HG03064 (cell line): ENCODE measurements at regions not wholly inside any gene's neighbourhood (a gene's known extent, or its start where the extent isn't known, plus 50 kb on each side); places are given as distances from the start of the nearest gene placed in this dataset.

Source experiments
- ATAC-seq: cut with Tn5 transposase; IDR thresholded peaks from one replicate; pipeline ENCODE4 v1.9.1; 2021; ENCODE audit warnings: low read depth; ENCODE audit not compliant: unreplicated experiment

DNA sequence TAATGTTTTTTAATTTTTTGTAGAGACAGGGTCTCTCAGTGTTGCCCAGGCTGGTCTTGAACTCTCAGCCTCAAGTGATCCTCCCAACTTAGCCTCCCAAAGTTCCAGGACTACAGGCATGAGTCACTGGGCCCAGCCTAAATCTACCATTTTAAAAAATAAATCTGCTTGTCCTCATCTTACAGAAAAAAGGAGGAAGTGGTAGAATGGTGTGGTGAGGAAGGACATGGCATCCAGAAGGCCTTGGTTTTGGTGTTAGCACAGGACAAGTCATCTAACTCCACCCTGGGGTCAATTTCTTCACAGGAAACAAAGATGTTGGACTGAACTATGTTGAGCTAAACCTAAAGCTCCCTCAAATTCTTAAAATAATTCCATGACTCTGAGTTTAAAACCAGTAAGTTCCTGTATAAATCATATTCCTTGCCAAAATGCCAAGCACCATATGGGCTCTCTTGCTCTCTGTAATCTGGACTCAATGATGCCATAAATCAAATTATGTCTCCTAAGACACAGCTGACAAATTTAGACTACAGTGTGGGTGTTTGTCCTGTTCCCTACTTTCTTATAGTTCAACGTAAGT lies 253.9 kb upstream of the NOCT start:
- ATAC-seq, result no peak

DNA sequence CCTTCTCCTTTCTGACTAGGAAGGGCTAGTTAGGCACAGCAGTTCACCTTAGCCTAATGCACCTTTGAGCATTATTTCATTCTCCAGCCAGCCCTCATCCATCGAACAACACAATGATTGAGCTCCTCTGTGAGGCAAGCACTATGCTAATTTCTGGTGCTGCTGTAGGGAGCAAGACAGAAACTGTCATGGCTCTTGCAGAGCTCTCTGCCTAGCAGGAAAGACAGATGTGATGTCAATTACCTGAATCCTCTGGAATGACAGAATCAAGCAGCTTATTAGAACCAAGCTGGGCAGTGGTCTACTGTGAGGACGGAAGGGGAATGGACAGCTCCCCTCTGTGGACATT lies 256.1 kb upstream of the NOCT start:
- ATAC-seq, result no peak

DNA sequence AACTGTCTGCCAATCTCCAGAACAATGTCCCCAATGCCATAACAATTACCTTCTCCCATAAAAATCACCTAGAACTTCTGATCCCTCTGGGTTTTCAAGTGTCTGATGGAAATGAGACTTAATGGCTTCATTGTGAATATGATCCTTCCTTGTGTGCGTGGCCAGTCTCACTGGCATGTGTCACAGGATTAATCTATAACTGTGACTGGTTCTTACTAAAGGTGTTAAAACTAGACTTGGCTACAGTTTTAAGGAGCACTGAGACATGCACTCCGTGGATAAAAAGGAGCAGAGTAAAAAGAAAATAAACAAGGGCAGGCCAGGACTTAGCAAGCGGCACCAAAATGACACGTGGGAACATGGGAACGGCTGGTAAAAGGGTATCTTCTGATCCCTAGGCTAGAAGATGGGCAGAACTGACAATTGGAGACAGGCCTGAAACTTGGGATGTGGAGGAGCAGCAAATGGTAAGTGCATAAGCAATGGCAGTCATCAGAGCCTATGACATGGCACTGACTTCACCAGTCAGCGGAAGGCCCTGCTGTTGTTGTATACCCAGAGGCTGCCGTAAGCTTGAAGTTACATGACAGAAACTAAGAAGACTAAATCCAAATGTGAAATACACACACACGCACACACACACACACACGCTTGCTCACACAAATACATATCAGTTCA lies 256.6 kb upstream of the NOCT start:
- no peak for ATAC-seq

DNA sequence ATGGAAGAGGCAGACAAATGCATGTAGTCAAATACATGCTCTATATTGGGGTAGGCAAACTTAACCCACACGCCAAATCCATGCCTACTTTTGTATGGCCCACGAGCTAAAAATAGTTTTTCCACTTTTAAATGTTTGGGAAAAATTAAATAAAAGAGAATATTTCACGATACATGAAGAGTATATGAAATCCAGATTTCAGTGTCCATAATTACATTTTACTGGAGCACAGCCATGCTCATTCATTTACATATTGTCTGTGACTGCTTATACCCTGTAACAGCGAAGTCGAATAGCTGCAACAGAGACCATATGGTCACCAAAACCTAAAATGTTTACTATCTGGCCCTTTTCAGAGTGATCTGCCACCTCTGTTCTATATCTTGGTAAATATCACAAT lies 257.4 kb upstream of the NOCT start:
- no peak for ATAC-seq

DNA sequence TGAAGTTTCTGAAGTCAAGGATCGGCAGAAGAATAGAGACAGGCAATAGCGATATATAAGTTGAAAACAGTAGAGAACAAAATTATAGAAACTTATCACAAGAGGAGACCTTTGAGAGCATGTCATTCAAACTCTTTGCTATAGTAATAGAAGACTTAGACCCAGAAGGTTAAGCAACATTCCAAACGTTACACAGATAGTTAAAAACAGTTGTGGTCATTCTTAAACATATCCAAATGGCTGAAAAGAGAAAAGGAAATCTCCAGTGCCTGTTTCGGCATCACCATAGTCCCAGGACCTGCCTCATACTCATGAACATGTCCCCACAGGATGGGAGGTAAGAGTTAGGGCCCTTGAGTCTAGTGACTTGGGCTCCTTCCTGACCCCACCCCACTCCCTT lies 258.1 kb upstream of the NOCT start:
- no peak for ATAC-seq

DNA sequence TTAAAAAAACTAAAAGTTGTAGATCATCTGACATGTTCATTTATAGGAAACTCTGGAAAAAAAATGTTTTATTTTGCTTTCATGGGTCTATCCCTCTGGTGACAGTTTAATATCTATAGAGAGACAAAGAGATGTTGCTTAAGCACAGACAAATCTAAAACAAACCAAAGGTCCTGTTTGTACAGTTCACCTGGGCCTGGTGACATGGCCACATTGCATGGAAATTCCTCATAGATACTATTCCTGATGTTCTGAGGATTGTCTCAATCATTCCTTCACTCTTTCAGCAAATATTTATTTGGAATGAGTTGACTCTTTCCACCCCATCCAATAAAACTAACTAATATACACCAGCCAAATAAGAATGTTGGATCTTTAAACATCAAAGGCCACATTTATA lies 259.1 kb upstream of the NOCT start:
- ATAC-seq, result no peak

DNA sequence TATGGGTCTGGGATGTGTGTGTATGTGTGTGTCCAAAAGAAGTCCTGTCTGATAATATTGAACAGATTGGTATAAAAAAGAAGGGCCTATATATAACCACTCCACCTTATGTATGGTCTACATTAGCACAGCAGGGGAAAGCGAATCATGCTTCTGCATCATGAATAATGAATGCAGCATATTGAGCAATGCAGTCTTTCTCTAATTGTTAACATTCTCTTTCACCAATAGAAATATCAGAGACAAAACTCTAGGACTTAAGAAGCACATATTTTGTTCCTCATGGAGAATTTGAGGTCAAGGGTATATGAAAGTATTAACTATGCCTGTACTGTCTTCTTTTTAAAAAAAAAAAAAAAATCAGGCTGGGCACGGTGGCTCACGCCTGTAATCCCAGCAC lies 264.3 kb upstream of the NOCT start:
- no peak for ATAC-seq

DNA sequence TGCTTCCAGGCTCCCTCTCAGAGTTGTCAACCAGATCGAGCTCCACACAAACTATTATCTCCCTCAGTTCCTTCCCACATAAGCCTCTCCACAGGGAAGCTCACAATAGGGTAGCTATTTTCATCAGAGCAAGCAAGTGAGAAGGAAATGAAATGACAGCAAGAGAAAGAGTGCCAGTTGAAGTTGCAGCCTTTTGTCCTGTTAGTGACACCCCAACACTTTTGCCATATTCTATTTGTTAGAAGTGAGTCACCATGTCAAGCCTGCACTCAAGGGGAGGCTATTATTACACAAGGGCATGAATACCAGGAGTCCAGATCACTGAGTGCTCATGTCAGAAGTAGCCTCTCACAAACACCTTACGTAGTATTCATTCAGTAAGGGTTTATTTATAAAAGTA lies 266.3 kb upstream of the NOCT start:
- ATAC-seq, result no peak

DNA sequence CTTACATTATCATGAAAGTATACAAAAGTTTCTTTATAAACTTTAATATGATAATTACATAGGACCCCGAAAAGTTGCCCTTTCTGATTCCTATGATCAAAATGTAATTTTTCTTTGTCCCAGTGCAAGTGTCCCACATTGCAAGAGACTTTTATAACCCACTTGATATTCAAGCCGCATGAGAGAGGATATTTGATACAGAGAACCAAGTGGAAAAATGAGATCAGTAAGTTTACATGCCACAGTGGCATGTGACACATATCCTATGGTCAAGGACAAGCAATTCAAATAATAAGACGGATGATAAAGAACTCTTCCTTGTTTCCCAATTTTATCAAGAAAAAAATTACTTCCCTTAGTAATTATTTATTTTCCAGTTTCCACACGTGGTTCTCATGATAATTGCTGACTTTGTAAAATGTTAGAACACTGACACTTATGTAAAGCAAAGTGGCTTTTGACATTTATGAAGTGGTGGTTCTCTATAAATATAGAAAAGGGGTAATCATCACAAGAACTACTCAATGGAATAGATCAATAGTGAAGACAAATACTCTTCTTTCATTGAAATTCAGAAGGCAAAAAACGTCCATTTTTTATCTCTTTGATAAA lies 273.7 kb upstream of the NOCT start:
- no peak for ATAC-seq

DNA sequence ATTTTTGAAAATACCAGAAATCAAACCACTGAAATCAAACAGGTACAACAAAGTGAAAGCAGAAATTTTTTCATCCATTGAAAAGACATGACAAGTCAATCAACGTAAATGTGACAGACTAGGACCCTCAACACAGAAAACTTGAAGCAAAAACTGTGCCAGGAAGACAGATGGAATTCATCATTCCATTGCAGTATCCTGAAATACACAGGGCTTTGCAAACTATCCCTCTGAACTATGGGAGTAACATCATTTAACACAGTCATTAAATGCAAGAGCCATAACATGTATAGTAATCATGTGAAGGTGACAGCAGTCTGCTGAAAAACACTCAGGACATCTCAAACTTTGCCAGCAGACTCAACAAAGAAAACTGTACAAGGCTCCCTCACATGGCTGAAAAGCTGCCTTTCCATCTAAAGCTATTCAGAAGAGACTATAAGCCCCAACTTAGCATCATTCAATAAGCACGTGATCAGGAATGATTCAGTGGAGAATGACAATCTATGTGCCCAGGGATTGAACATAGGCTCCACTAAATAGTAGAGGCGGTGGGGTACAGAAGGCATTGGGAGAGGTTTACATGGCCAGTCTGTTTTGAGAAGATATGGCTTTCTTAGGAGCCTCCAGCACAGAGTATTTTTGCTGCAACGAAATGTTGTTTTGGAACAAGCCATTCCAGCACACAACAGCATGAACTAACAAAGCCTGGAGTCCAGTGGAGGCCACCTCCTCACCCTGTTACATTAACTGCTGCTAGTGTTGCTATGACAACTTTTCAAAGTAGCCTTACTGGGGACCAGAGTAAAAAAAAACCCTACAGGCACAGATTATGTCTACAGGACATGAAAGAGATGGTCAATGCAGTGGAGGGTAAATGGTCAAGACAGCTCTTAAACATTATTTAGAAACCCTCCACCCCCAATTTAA lies 274.5 kb upstream of the NOCT start:
- no peak for ATAC-seq

DNA sequence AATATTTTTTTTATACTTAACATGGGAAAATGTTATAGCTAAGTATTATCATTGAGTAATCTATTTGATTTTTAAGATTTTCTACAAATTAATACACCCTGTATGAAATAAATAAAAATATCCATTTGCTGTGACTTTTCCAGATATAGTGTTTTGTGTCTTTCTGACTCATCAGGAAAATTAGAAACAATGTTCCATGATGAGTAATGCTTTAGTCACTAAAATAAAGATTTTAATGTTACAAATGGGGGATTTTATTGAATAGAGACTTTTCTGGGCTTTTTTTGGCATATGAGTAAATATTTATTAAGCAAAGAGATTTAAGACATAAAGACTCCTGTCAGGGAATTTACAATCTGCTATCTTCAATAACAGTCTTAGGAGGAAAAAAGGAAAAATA lies 279.2 kb upstream of the NOCT start:
- ATAC-seq, result no peak

DNA sequence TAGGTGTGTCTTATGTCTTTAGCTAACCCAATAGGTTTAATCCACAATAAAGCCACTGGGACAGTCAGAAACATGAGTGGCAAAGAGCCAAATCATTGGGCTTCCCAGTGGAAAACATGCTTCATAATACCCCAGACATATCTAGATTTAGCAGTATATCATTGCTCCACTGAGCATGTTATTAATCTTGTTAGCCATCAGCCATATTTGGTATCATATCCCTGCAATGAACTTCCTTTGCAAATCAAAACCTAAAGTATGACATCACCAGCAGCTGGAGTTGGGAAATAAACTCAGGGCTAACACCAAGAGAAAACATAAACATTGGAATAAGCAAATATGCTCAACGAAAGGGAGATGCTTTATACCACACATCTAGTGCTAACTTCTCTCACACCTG lies 280.8 kb upstream of the NOCT start:
- ATAC-seq, result no peak

DNA sequence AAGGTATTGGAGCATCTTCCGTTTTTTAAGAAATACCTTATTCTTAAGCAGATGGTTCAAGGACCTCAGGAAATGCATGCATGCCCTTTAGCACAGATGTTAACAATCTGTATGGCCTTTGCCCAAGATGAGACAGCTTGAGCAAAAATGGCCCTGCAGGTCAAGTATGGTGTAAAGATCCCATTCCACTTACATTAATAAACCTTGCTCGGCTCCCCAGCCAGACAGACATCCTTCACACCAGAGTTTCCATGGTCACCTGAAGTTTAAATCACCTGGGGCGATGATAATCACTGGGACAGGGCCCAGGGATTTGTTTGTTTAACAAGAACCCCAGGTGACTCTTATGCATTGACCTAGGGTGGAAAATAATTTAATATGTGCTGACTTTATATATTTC lies 287.0 kb upstream of the NOCT start:
- ATAC-seq, result no peak

DNA sequence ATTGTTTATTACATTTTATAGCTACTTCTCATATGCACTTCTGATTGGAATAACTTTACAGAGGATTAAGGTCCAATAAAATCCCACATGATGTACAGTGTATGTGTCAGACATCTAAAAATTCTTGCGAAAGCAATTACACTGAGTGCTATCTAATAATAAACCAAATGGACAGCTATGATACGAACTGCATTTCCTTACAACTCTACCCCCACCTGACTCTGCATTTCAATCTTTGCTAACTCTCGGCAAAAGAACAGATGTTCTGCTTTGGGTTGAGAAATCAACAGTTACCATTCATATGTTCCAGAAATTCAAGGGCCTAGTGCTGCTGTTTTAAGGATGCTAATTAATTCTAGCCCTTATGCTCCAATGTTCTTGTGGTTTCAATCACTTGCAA lies 287.9 kb upstream of the NOCT start:
- no peak for ATAC-seq

DNA sequence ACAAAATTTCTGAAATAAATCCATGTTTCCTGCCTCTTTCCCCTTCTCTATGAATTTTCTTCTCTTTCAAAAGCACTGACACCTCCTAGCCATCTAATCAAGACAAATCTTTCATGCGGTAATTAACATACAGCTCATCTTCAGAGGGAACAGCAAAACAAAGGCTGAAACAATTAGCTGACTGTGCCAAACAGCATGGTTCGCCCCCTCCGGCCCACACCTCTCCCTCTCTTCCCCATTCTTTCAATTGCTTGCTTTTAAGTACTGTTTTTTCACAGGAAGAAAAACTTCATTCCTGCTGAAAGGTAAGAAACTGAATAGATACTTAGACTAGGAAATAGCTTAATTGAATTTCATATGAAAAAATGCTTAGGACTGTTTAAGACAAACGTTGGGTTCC lies 291.1 kb upstream of the NOCT start:
- ATAC-seq, result no peak

DNA sequence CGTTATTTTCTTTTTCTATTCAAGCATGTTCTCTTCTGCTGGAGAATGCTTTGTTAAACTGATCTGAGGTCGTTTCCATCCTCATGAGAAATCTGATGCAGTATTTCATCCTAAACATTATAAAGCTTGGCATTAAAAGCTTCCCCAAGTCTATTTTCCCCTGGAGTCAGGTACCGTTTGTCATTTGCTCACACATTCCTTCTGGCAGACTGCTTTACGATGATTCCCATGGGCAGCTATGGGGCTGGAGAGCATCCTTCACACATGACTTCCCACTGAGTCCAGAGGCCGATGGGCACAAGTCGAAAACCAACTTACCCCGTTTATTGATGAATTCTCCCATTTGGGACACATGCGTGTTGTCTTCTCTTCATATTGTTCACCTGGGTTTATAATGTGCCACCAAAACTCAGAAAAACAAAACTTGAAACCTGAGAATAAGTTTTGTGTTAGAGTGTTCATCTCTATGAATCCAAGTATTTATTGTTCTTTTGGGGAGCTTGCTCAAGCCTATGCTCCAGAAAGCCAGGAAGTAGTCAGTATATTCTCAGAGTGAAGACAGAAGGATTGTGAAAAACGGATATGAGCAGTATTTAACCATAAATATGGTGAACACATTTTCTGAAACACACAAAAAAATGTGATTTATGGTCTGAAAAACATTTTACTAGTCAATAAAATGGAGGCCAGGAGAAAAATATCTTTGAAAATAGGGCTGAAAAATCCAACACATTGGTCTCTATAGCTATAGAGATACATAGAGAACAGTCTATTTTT lies 298.8 kb upstream of the NOCT start:
- ATAC-seq, result no peak

DNA sequence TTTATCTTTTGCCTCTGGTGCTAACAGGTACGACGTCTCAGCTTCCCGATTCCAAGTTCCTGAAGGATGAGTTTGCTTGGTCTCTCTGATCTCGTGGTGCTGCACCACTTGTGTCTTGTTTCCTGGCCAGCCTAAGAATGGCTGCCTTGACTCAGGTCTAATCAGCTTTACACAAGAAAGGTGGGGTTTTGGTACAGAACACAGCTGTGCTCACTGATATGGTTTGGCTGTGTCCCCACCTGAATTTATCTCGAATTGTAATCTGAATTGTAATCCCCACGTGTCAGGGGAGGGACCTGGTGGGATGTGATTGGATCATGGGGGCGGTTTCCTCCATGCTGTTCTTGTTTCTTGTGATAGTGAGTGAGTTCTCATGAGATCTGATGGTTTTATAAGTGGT lies 305.3 kb upstream of the NOCT start:
- no peak for ATAC-seq

DNA sequence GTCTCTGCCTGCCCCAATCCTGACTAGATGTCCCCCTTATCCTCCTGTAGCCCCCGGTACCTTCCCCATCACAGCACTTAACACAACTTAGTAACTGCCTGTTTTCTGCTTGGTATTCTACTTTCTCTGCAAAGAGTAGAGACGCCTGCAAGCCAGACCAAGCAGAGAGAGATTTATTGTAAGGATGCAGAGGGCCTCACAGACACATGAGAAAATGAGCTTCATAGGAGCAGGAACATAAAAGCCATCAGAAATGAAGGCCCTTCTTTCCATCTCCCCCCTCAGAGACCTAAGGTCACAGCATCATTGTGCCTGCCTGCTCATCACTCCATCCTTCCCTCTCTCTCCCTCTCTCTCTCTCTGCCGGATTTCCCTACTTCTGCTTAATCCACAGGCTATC lies 305.7 kb upstream of the NOCT start:
- ATAC-seq, result no peak

DNA sequence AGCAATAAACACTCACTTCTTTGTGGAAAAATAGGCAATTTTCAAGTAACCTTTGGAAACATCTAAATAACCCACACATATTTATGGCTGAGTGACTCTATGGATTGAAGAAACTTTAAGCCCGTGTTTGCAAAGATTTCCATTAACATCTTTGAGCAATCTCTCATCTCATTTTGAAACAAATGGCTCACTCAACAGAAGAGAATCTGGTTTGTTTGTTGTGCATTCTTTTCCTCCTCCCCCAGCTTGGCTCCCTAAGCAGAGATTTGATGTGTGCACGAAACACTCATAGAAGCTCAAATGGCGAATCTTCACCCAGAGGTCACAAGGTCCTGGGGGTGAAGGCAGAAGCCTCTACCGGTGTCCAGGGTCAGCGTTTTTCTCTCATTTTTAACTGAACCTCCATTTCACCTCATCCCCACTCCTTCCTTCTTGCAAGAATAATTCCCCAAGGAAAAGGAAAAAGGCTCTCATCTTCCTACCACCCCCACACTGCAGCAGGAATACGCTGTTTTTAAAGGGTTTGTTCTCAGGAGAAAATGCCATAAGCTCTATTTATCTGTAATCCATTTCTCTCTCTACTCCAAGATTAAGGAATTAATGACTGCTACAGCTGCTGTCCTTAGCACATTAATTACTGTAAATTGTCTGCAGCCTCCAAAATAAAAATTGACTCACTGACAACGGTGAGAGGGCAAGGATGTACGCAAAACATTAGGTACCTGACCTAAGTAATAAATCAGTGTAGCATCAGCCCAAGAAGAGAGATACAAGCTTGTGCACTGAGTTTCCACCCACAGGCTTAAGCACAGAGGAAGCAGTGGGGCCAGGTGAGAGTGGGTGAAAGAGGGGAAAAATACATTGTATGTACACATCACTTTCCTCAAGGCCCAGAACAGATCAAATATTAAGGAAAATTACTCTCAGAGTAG lies 307.6 kb upstream of the NOCT start:
- ATAC-seq, result no peak

DNA sequence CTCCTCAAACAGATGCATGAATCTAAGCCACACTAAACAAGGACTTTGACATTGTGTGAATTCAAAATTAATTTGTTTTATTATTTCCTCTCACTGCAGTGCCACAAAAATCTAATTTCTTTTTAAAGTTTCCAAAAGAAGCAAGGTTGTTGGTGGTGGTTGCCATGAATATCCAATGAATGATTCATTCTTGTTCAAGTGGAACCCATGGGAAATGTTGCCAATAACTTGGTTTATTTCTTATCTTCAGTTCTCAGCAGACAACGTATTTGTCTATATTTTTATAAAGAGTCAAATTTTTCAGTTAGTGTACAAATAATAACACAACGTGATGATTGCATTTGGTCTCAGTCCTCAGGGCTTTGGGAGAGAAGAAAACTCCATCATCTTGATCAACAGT lies 309.4 kb upstream of the NOCT start:
- ATAC-seq, result no peak
